Astrocyte of the cerebellum (primary cell): ENCODE measurements at regions not wholly inside any gene's neighbourhood (a gene's known extent, or its start where the extent isn't known, plus 50 kb on each side); places are given as distances from the start of the nearest gene placed in this dataset.

Experiments
- DNase-seq: peaks from one replicate; pipeline ENCODE4 v3.0.0-alpha.2; 2011; ENCODE audit warnings: low read depth
- H3K4me3 ChIP-seq: 2 replicates; pipeline ENCODE4 v1.5.1; 2011; ENCODE audit warnings: mild to moderate bottlenecking, low read depth, low read length, moderate library complexity
- in situ Hi-C: cut with HindIII; loops from 2 replicates; pipeline ENCODE4 v1.10.0; 2017; ENCODE audit warnings: low sequenced_read_pairs
- TF ChIP-seq, protein P1 (sequence below): IDR thresholded peaks from 2 replicates; pipeline ENCODE4 v1.5.1; 2012; ENCODE audit warnings: low read length, low read depth, moderate library complexity, mild to moderate bottlenecking; ENCODE audit errors: missing control alignments

GRCh38 chr13:90902255-90902654 lies 445.2 kb upstream of the MIR17HG start:
- in situ Hi-C loops, result no loop called here
- TF ChIP-seq, protein P1, sequence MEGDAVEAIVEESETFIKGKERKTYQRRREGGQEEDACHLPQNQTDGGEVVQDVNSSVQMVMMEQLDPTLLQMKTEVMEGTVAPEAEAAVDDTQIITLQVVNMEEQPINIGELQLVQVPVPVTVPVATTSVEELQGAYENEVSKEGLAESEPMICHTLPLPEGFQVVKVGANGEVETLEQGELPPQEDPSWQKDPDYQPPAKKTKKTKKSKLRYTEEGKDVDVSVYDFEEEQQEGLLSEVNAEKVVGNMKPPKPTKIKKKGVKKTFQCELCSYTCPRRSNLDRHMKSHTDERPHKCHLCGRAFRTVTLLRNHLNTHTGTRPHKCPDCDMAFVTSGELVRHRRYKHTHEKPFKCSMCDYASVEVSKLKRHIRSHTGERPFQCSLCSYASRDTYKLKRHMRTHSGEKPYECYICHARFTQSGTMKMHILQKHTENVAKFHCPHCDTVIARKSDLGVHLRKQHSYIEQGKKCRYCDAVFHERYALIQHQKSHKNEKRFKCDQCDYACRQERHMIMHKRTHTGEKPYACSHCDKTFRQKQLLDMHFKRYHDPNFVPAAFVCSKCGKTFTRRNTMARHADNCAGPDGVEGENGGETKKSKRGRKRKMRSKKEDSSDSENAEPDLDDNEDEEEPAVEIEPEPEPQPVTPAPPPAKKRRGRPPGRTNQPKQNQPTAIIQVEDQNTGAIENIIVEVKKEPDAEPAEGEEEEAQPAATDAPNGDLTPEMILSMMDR, result no peak
- no peak overlapping the region for H3K4me3 ChIP-seq
- no peak for DNase-seq

DNA sequence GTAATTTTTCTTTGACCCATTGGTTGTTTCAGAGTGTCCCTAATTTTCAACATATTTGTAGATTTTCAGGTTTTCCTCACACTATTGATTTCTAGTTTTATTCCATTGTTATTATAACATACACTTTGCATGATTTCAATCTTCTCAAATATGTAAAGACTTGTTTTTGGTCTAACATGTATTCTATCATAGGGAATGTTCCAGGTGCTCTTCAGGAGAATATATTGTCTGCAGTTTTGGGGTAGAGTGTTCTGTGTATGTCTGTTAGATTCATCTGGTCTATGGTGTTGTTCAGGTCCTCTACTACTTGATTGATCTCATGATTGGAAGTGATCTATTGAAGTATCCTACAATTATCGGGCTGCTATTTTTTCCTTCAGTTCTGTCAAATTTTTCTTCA lies 440.9 kb upstream of the MIR17HG start:
- no peak overlapping the region for H3K4me3 ChIP-seq
- TF ChIP-seq, protein P1, result no peak
- no peak for DNase-seq
- in situ Hi-C loops, result no loop called here

DNA sequence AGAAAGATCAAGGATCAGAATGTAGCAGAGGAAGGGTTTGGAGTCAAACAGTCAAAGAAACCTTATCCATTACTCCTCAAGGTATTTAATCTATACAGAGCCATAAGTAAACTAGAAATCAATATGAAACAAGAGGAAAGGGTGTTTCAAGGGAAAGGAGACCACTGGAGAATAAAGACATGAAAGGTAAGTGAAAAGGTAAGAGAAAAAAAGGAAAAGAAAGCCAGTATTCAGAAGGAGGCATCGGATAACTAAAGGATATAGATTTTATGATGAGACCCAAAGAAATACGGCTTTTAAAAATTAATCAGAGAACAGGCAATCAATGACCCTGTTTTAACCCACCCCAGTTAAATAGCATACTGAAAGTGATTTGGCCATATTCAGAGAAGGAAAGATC lies 438.7 kb upstream of the MIR17HG start:
- TF ChIP-seq, protein P1, result no peak
- in situ Hi-C loops, result no loop called here
- DNase-seq, result no peak
- H3K4me3 ChIP-seq, result no peak overlapping the region

- no peak overlapping the region for H3K4me3 ChIP-seq
- no peak for DNase-seq
- TF ChIP-seq, protein P1, result no peak
- in situ Hi-C loops, result no loop called here
Observed at GRCh38 chr13:90910018-90910639, 437.4 kb upstream of the MIR17HG start.

DNA sequence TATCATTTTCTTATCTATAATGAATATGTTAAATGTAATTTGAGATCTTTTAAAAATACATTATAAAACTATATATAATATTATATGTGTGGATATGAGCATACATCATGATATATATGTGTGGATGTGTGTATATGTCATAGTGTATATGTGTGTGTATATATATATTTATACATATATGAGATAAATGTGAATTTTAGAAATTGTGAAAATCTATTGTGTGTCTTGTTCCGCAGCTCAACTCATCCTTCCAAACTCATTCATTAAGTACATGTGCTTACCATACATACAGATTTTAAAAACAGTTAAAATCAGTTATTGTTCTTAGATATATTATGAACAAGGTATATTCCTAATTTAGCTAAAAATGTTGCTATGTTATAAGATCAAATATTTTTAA lies 435.2 kb upstream of the MIR17HG start:
- no peak for DNase-seq
- TF ChIP-seq, protein P1, result no peak
- in situ Hi-C loops, result no loop called here
- H3K4me3 ChIP-seq, result no peak overlapping the region

DNA sequence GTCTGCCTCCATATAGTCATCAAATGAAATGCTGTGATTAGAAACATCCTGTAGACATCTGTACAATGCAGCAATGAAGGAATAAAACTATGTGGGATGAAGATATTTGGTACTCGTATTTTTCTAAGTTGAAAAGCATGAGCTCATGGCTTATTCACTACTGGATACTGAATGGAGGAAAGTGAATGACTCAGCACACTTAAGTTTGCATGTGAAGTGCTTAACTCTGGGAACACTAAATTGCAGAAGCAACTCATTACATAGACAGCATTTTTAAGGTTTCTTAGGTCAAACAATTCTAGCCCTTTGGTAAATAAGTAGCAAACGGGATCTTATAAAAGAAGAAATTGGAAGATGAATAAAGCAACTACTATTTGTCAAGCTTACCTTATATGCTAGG lies 429.0 kb upstream of the MIR17HG start:
- H3K4me3 ChIP-seq, result no peak overlapping the region
- in situ Hi-C loops, result no loop called here
- peak; percentile 22 for DNase-seq
- TF ChIP-seq, protein P1, result no peak
